Activated T-cell treated with anti-CD3 and anti-CD28 coated beads, Interleukin-2, amount 50 U/mL, for 48 hours (primary cell): ENCODE measurements at regions not wholly inside any gene's neighbourhood (a gene's known extent, or its start where the extent isn't known, plus 50 kb on each side); places are given as distances from the start of the nearest gene placed in this dataset.
"Not testable (repeated sequence)": the region's sequence is repeated elsewhere in the genome, so short reads cannot be mapped to it uniquely, and the experiment has no call there.

Experiments
- DNase-seq, 2 experiments: peaks; one replicate each; pipeline ENCODE4 v3.0.0-alpha.2; 2020

- DNase-seq: no peak
Measured at GRCh38 chr4:26217961-26218676, 102.7 kb upstream of the RBPJ start.

- DNase-seq: no peak
Measured at GRCh38 chr4:26218677-26219605, 101.9 kb upstream of the RBPJ start.

- no peak for DNase-seq
Measured at GRCh38 chr4:26220696-26221095, 100.1 kb upstream of the RBPJ start.

GRCh38 chr4:26223155-26223554 lies 97.7 kb upstream of the RBPJ start:
- no peak for DNase-seq

DNA sequence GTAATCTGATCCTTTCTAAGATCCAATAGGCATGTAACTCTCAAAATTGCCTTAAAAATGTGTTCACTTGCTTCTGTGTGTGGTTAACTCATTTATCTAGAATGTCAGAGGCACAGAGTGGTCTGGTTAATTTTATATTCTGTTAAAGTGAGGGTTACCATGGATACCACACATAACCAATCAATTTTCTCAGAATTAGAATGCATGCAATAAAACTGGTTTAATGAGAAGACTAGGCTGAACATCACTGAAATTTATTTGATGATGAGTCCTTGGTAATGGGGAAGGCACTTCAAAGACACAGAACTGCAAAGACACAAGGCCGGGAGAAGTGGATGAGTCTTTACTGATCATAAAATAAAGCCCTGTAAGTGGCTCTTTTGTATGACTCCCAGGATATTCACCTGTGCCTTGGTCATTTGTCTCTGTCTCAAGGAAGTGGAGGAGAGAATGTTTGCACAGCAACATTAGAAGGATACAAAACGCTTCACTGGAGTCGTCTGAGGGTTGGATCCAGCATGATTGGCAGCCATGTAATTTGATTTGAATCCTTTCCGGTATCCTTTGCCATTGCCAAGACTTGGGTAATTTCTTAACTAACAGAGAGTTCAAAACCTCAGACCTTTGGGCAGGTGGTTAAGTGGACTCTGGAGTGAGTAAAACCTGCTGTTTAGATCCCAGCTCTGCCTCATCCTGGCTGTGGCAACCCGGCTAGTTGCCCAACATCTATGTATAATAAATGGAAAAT lies 94.0 kb upstream of the RBPJ start:
- DNase-seq: no peak

GRCh38 chr4:26227601-26228229 lies 93.1 kb upstream of the RBPJ start:
- DNase-seq: no peak

DNA sequence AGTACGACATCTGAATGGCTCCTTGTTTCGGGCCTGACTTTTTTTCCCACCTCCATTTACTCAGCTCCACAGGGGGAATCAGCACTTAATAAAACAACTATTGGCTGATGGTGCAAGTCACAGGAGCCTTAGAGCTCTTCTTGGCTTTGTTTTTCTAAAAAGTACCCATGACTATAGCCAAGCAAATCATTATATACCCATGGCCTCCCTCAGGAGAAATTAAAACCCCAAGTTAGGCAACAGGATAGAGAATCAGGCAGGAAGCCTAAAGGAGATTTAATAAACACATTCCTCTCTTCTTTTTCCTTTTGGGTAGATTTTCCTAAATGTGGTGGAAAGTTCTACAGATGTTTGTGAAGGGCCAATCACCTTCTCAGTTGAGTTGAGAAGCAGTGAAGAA lies 91.9 kb upstream of the RBPJ start:
- DNase-seq: no peak

DNA sequence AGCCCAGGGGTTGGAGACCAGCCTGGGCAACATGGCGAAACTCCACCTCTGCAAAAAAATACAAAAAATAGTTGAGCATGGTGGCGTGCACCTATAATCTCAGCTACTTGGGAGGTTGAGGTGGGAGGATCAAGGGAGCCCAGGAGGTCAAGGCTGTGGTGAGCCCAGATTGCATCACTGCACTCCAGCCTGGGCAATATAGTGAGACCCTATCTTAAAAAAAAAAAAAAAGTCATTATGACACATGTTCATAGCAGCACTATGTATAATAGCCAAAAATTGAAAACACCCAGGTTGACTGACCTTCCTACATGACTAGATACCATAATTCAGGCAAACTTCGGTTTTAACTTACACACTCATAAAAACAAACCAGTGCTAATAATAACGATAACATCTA lies 90.8 kb upstream of the RBPJ start:
- DNase-seq: no peak

DNA sequence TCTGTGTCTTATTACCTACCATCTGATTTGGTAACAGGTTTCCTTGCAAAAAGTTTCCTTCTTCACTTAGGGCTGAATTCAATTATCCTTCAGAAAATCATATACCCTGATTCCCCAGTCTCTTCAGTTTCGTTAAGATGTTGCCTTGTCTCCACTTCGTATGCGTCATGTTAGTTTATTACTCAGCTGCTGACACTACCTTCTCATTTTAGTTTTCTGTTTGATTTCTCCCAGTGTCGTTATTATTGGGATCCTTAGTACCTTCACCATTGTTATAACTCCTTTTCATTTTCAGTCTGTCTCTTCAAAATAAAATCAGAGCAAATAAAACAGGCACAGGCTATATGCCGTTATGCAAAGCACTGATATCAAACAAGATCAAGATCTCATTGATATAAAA lies 87.5 kb upstream of the RBPJ start:
- DNase-seq: no peak

DNA sequence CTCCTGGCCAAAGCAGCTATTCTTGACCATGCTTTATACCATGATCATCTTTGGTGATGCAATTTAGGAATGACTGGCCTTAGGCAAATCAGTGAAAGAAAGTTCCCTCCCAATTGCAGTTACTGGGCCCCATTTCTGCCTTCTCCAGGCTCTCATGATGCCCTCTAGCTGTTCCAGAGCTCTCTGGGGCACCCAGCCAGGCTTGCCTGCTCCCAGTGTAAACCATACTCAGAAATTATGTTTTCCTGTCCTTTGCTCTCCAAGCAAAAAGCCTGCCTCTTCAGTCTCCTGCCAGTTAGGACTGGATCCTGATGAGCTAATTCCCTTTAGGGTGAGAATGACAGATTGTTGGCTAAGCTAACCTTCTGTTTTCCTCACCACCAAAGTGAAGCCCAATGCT lies 85.3 kb upstream of the RBPJ start:
- no peak for DNase-seq

- no peak for DNase-seq
Measured at GRCh38 chr4:26237916-26238315, 82.9 kb upstream of the RBPJ start.

- no peak for DNase-seq
Measured at GRCh38 chr4:26238426-26238777, 82.4 kb upstream of the RBPJ start.

GRCh38 chr4:26238778-26239679 lies 81.8 kb upstream of the RBPJ start:
- no peak for DNase-seq

GRCh38 chr4:26239801-26240200 lies 81.0 kb upstream of the RBPJ start:
- no peak for DNase-seq

GRCh38 chr4:26241179-26241578 lies 79.6 kb upstream of the RBPJ start:
- DNase-seq: no peak

- DNase-seq: no peak
Measured at GRCh38 chr4:26242451-26242850, 78.4 kb upstream of the RBPJ start.

- not testable (repeated sequence) for DNase-seq
Measured at GRCh38 chr4:26244138-26244537, 76.7 kb upstream of the RBPJ start.

- no peak for DNase-seq
Measured at GRCh38 chr4:26248647-26249046, 72.2 kb upstream of the RBPJ start.

DNA sequence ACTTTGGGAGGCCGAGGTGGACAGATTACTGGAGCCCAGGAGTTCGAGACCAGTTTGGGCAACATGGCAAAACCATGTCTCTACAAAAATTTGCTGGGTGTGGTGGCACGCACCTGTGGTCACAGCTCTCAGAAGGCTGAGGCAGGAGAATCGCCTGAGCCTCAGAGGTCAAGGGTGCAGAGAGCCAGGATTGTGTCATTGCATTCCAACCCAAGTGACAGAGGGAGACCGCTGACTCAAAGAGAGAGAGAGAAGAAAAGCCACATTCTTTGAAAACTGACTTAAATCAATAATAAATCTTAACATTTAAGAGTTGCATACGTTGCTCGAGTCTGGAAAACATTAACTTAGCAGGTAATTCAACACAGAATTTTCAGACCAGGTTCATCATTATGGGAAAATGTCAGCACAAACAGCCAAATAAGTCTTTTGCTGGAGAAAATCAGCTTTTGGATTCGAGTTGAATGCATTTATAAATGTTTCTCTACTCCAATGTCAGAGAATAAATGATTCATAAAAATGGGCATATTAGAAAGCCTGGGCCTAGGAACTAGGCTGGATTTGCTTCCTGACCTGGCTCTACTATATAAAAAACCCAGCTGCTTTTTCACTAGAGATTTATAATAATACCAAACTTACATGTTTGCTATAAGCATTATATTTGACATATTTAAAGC lies 68.3 kb upstream of the RBPJ start:
- no peak for DNase-seq

DNA sequence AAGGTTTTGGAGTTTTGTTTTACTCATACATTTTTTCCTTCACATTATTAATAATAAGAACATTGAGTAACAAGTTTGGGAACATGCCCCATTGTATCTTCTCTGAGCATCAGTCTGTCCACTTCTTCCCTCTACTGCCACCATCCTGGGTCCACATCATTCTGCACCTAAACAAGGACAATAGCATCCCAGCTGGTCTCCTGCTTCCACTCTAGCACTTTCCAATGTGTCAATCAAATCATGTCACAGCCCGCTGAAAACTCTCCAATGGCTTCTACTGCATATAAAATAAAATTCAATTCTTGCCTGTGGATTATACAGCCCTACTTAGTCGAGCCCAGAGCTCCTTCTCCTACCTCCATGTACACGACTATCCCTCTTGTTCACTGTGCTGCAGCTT lies 66.8 kb upstream of the RBPJ start:
- no peak for DNase-seq

- DNase-seq: no peak
Measured at GRCh38 chr4:26255989-26256388, 64.8 kb upstream of the RBPJ start.
